ENCODE measurements at regions not wholly inside any gene's neighbourhood (a gene's known extent, or its start where the extent isn't known, plus 50 kb on each side); places are given as distances from the start of the nearest gene placed in this dataset.

- Histone ChIP-seq H3K9me3 (ENCODE audit: low read length) (no peaks in the 10 kb centered on the region), H4K20me1 (ENCODE audit: low read length) (no peaks in the 10 kb centered on the region), H3K4me2 (ENCODE audit: low read length) (no peak overlapping the region), H3F3A (ENCODE audit: low read length, unreplicated experiment) (no peaks in the 10 kb centered on the region), H3K27ac (ENCODE audit: low read length) (no peak overlapping the region), H2AFZ (ENCODE audit: low read length) (no peak overlapping the region), H3K9me2 (replicated peaks; ENCODE audit: low read length) (no peaks in the 10 kb centered on the region), H3K27me3 (ENCODE audit: low read length) (no peaks in the 10 kb centered on the region), H3K4me3 (ENCODE audit: low read length) (no peak overlapping the region), H3K4me1 (ENCODE audit: insufficient read depth, low read length) (no peaks in the 10 kb centered on the region), H3K9ac (ENCODE audit: low read length) (no peak overlapping the region), H3K36me3 (ENCODE audit: low read depth, low read length) (no peaks in the 10 kb centered on the region), H3K79me2 (ENCODE audit: low read length) (no peaks in the 10 kb centered on the region)
- POLR2A ChIA-PET (ENCODE audit: unreplicated experiment): no interaction called here
- DNase-seq (no peak), ATAC-seq (no peak)
- CTCF ChIA-PET: interaction anchor here (0.8 kb wide), 1 partner anchor 1384 kb away, joined by 3 read pairs; no protein-coding TSS in a partner anchor
- intact Hi-C loops (cut with micrococcal nuclease): no loop called here
- BruUV-seq (replicated peaks): no TSS peak
- TF ChIP-seq EZH2 (IDR thresholded peaks at IDR 0.05; ENCODE audit: low read length, unreplicated experiment) (no peak), EZH2phosphoT487 (IDR thresholded peaks at IDR 0.05; ENCODE audit: borderline replicate concordance, low read length) (no peak), CTCF (conservative IDR thresholded peaks at IDR 0.05; ENCODE audit: low read depth, low read length) (no peak)
Measured at GRCh38 chr6:53974941-53975340, 136.3 kb upstream of the MLIP start.

GRCh38 chr6:53975941-53976615 is 135.2 kb upstream of the MLIP start:
- H3K79me2 ChIP-seq (ENCODE audit: low read length): no peaks in the 10 kb centered on the region
- POLR2A ChIA-PET (ENCODE audit: unreplicated experiment): interaction anchor here (0.7 kb wide), 1 partner anchor 242 kb away, joined by 3 read pairs; no protein-coding TSS in a partner anchor
- H4K20me1 ChIP-seq (ENCODE audit: low read length): no peaks in the 10 kb centered on the region
- intact Hi-C loops (cut with micrococcal nuclease): no loop called here
- BruUV-seq (replicated peaks): no TSS peak
- H3K4me3 ChIP-seq (ENCODE audit: low read length): no peak overlapping the region
- no peak overlapping the region for H3K4me2 ChIP-seq (ENCODE audit: low read length)
- no peak overlapping the region for H3K27ac ChIP-seq (ENCODE audit: low read length)
- no peaks in the 10 kb centered on the region for H3K9me2 ChIP-seq (replicated peaks; ENCODE audit: low read length)
- H2AFZ ChIP-seq (ENCODE audit: low read length): peak overlapping the region; percentile 6; the same call in 1 of the 2 replicates
- no peaks in the 10 kb centered on the region for H3K36me3 ChIP-seq (ENCODE audit: low read depth, low read length)
- ATAC-seq (no peak), DNase-seq (no peak)
- TF ChIP-seq EZH2 (IDR thresholded peaks at IDR 0.05; ENCODE audit: low read length, unreplicated experiment): no peak
- TF ChIP-seq CTCF (conservative IDR thresholded peaks at IDR 0.05; ENCODE audit: low read depth, low read length): no peak
- TF ChIP-seq EZH2phosphoT487 (IDR thresholded peaks at IDR 0.05; ENCODE audit: borderline replicate concordance, low read length): no peak
- H3K27me3 ChIP-seq (ENCODE audit: low read length): no peaks in the 10 kb centered on the region
- H3K9me3 ChIP-seq (ENCODE audit: low read length): no peaks in the 10 kb centered on the region
- H3K4me1 ChIP-seq (ENCODE audit: insufficient read depth, low read length): no peaks in the 10 kb centered on the region
- H3F3A ChIP-seq (ENCODE audit: low read length, unreplicated experiment): no peaks in the 10 kb centered on the region
- H3K9ac ChIP-seq (ENCODE audit: low read length): no peak overlapping the region
- CTCF ChIA-PET: no interaction called here

DNA sequence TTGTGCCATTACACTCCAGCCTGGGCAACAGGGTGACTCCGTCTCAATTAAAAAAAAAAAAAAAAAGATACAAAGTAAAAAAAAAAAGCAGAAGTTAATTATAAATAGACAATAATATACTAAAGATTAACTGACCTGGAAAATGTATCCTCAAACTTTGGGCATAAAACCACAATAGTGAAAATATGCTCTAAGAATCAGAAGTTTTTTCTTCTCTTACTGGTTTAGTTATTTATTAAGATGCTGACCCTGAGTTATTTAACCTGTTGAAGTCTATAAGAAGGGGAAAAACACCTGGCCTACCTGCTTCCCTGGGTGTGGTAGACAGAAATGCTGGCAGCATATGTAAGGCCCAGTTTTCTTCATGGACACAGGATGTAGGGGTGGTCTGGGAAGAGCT is 133.7 kb upstream of the MLIP start:
- Histone ChIP-seq H3K9me3 (ENCODE audit: low read length) (no peaks in the 10 kb centered on the region), H4K20me1 (ENCODE audit: low read length) (no peaks in the 10 kb centered on the region), H3K9ac (ENCODE audit: low read length) (no peak overlapping the region), H3K4me1 (ENCODE audit: insufficient read depth, low read length) (peaks cover 6% of the 10 kb centered on the region), H3K27me3 (ENCODE audit: low read length) (no peaks in the 10 kb centered on the region), H3F3A (ENCODE audit: low read length, unreplicated experiment) (no peaks in the 10 kb centered on the region), H3K9me2 (replicated peaks; ENCODE audit: low read length) (no peaks in the 10 kb centered on the region), H3K4me3 (ENCODE audit: low read length) (no peak overlapping the region), H3K4me2 (ENCODE audit: low read length) (no peak overlapping the region), H3K79me2 (ENCODE audit: low read length) (no peaks in the 10 kb centered on the region), H2AFZ (ENCODE audit: low read length) (no peak overlapping the region), H3K27ac (ENCODE audit: low read length) (no peak overlapping the region), H3K36me3 (ENCODE audit: low read depth, low read length) (no peaks in the 10 kb centered on the region)
- no TSS peak for BruUV-seq (replicated peaks)
- DNase-seq: no peak
- TF ChIP-seq EZH2phosphoT487 (IDR thresholded peaks at IDR 0.05; ENCODE audit: borderline replicate concordance, low read length): no peak
- no peak for TF ChIP-seq EZH2 (IDR thresholded peaks at IDR 0.05; ENCODE audit: low read length, unreplicated experiment)
- no peak for TF ChIP-seq CTCF (conservative IDR thresholded peaks at IDR 0.05; ENCODE audit: low read depth, low read length)
- intact Hi-C loops (cut with micrococcal nuclease): no loop called here
- ATAC-seq: no peak
- ChIA-PET CTCF (no interaction called here), POLR2A (ENCODE audit: unreplicated experiment) (no interaction called here)

Data from PC-3 (cell line).